ENCODE measurements at regions not wholly inside any gene's neighbourhood (a gene's known extent, or its start where the extent isn't known, plus 50 kb on each side); places are given as distances from the start of the nearest gene placed in this dataset.

DNA sequence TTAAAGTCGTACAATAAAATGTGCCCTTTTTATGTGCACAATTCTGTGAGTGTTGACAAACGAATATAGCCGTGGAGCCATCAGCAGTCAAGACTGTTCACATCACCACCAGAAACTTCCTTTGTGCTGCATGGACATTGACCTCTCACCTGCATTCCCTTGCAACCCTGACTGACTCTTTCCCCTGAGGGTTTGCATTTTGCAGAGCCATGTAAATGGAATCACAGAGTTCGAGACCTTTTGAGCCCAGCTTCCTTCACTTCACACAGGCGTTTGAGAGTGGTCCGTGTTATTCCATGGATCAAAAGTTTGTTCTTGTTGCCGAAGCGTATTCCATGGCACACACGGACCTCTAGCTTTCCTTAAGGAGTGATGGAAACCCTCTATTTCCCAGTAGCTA is 328.2 kb downstream of the DRD1 start:
- no peak for TF ChIP-seq CTCF (conservative IDR thresholded peaks at IDR 0.05; ENCODE audit: low read length)
- TF ChIP-seq EZH2phosphoT487 (IDR thresholded peaks at IDR 0.05; ENCODE audit: borderline replicate concordance, low read depth, low read length) = no peak
